ENCODE measurements at regions not wholly inside any gene's neighbourhood (a gene's known extent, or its start where the extent isn't known, plus 50 kb on each side); places are given as distances from the start of the nearest gene placed in this dataset.

DNA sequence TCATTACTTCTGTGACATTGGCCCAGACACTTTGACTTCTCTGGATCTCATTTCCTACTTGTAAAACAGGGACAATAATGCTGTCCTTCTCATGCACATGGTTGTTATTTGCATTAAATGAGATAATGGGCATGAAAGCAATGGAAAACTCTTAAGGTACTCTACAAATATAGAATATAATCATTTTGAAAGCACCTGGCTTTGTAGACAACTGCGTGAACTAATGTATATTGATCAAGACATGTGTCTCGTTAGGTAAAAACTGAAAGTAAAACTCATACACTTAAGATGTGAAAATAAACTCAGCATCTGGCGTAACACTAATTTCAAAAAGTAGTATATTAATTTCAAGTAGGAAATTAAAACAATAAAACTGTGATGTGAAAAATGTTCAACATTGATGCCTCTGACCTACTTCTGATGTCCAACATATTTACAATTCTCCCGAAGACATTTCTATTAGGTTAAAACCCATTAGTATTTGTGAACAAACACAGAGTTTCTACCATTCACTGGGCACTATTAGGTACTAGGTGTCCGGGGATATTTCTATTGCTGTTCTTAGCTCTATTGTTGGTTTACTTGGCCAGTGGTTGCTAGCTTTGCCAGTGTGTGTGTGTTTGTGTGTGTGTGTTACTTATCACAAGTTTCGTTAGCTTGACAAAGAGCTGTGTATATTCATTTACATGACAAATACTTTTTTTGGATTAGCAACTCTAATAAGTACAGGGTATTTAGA lies 220.5 kb downstream of the KCNRG start:
- no peaks in the 10 kb centered on the region for H3K36me3 ChIP-seq
- no peaks in the 10 kb centered on the region for H3K27me3 ChIP-seq
- TF ChIP-seq POLR2A (IDR thresholded peaks at IDR 0.05) = no peak
- TF ChIP-seq, protein P1, sequence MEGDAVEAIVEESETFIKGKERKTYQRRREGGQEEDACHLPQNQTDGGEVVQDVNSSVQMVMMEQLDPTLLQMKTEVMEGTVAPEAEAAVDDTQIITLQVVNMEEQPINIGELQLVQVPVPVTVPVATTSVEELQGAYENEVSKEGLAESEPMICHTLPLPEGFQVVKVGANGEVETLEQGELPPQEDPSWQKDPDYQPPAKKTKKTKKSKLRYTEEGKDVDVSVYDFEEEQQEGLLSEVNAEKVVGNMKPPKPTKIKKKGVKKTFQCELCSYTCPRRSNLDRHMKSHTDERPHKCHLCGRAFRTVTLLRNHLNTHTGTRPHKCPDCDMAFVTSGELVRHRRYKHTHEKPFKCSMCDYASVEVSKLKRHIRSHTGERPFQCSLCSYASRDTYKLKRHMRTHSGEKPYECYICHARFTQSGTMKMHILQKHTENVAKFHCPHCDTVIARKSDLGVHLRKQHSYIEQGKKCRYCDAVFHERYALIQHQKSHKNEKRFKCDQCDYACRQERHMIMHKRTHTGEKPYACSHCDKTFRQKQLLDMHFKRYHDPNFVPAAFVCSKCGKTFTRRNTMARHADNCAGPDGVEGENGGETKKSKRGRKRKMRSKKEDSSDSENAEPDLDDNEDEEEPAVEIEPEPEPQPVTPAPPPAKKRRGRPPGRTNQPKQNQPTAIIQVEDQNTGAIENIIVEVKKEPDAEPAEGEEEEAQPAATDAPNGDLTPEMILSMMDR (IDR thresholded peaks at IDR 0.05) = no peak
- no peaks in the 10 kb centered on the region for H3K9me3 ChIP-seq
- H3K27ac ChIP-seq = no peak overlapping the region
- WGBS, 4 donors = 82 to 86% (median 84%) methylated on average over 6 of the region's 6 CpGs
- DNase-seq (no peak), ATAC-seq (no peak)
- H3K4me3 ChIP-seq = peak overlapping the region in 1 of 12 donors; percentile 9
- intact Hi-C loops (cut with DNase I) = no loop called here
- peaks cover 0 to 14% (median 0%) of the 10 kb centered on the region in 12 donors for H3K4me1 ChIP-seq

DNA sequence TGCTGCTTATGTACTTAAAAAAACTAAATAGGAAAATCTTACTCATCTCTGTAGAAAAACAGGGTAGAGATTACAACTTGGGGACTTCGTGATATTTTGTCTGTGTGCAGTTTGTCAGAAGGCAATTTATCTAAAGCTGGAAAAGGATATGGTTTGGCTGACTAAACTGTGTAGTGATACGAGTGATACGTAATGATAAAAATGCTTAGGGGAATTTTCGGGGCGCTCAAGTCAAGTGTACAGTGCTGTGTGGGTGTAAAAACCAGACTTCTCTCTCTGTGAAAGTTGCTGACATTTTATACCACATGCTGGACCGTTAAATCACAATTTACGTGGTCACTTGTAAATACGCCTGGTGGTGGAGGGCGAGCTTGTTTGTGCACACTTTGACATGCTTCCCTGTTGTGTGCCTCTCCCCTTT lies 221.7 kb downstream of the KCNRG start:
- TF ChIP-seq, protein P1 (IDR thresholded peaks at IDR 0.05) = no peak
- TF ChIP-seq POLR2A (IDR thresholded peaks at IDR 0.05) = no peak

GRCh38 chr13:50238922-50239321 lies 223.7 kb downstream of the KCNRG start:
- H3K36me3 ChIP-seq = no peaks in the 10 kb centered on the region

More for the DNA sequence above, 221.7 kb downstream of the KCNRG start:
- H3K27me3 ChIP-seq = no peaks in the 10 kb centered on the region
- peaks cover 0 to 9% (median 0%) of the 10 kb centered on the region in 12 donors for H3K4me1 ChIP-seq
- no peak overlapping the region for H3K27ac ChIP-seq
- no peak for ATAC-seq
- 61 to 84% (median 80%) methylated on average over 9 of the region's 9 CpGs for WGBS, 4 donors
- H3K36me3 ChIP-seq = no peaks in the 10 kb centered on the region
- intact Hi-C loops (cut with DNase I) = no loop called here
- H3K4me3 ChIP-seq = no peak overlapping the region
- DNase-seq = no peak
- no peaks in the 10 kb centered on the region for H3K9me3 ChIP-seq

DNA sequence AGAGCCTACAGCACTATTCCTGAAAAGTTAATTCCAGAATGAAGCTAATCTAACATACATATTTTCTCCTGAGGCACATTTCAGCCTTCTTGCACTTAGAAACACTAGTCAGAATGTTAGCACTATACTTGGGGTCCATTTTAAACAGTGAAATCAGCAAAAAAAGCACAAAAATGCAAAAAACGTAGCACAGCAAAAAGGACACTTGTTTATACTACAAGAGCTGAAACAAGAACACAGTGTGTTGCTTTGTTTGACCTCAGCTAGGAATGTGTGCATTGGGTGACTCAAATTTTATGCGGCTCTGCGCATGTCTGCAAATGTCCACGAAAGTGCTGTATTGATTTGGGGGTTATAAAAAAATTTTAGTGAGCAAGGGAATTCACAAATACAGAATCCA lies 226.2 kb downstream of the KCNRG start:
- Histone ChIP-seq H3K4me1 (peaks cover 0 to 25% (median 1%) of the 10 kb centered on the region in 12 donors), H3K27ac (no peak overlapping the region), H3K9me3 (no peaks in the 10 kb centered on the region), H3K36me3 (no peaks in the 10 kb centered on the region), H3K27me3 (no peaks in the 10 kb centered on the region), H3K4me3 (no peak overlapping the region)
- WGBS, 4 donors = 92 to 96% (median 95%) methylated on average over 4 of the region's 4 CpGs
- no peak for DNase-seq
- intact Hi-C loops (cut with DNase I) = no loop called here
- no peak for ATAC-seq
- TF ChIP-seq POLR2A (IDR thresholded peaks at IDR 0.05) = no peak
- TF ChIP-seq, protein P1 (IDR thresholded peaks at IDR 0.05) = no peak

More at GRCh38 chr13:50238922-50239321, 223.7 kb downstream of the KCNRG start:
- TF ChIP-seq POLR2A (IDR thresholded peaks at IDR 0.05) = no peak
- TF ChIP-seq, protein P1 (IDR thresholded peaks at IDR 0.05) = no peak
- 97 to 99% (median 98%) methylated on average over 1 of the region's 1 CpG for WGBS, 4 donors
- no peak for DNase-seq
- Histone ChIP-seq H3K27me3 (no peaks in the 10 kb centered on the region), H3K27ac (no peak overlapping the region), H3K9me3 (no peaks in the 10 kb centered on the region), H3K4me3 (no peak overlapping the region), H3K4me1 (peaks cover 0 to 9% (median 0%) of the 10 kb centered on the region in 12 donors)
- ATAC-seq = no peak
- intact Hi-C loops (cut with DNase I) = no loop called here

All from heart left ventricle (tissue), 16 donors.